ENCODE measurements at regions not wholly inside any gene's neighbourhood (a gene's known extent, or its start where the extent isn't known, plus 50 kb on each side); places are given as distances from the start of the nearest gene placed in this dataset.

- Histone ChIP-seq H3K4me3 (no peak overlapping the region), H3K27ac (no peak overlapping the region), H3K9ac (no peak overlapping the region), H3K4me2 (no peak overlapping the region), H3K27me3 (no peaks in the 10 kb centered on the region), H3K36me3 (no peaks in the 10 kb centered on the region), H3K4me1 (peaks cover 38% of the 10 kb centered on the region), H3K9me3 (0 out of 2 replicates have a peak, but pooled peaks cover 3% of the 10 kb centered on the region), H4K20me1 (no peaks in the 10 kb centered on the region)
- no peak for TF ChIP-seq Cebpa-rat (IDR thresholded peaks at IDR 0.05)
These were observed 770.0 kb downstream of the FLRT2 start for GRCh38 chr14:86299994-86300393.

GRCh38 chr14:86296173-86296572 is 766.2 kb downstream of the FLRT2 start:
- Histone ChIP-seq H3K4me2 (peak overlapping the region; percentile 67), H3K9me3 (0 out of 2 replicates have a peak, but pooled peaks cover 5% of the 10 kb centered on the region), H3K9ac (no peak overlapping the region), H4K20me1 (no peaks in the 10 kb centered on the region), H3K4me1 (peaks cover 38% of the 10 kb centered on the region), H3K27ac (no peak overlapping the region), H3K27me3 (no peaks in the 10 kb centered on the region), H3K4me3 (no peak overlapping the region), H3K36me3 (no peaks in the 10 kb centered on the region)
- no peak for TF ChIP-seq Cebpa-rat (IDR thresholded peaks at IDR 0.05)

DNA sequence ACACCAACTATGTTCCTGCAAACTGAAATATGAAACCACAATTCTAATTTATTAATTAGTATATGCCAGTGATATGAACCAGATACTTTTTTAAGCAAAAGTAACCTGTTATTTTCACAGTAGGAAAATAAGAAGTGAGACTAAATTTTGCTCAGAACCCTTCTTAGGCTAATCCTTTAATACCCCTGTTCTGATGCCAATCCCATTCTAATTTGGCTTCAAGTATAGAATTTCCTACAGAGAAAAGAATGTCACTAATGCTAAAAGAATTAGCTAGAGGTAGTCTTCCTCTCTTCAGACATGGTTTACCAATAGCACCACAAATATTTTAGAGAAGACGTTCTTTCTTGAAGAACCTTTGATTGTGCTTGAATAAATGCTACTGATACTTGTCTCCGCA is 758.4 kb downstream of the FLRT2 start:
- Histone ChIP-seq H3K4me3 (no peak overlapping the region), H3K9me3 (no peaks in the 10 kb centered on the region), H3K9ac (no peak overlapping the region), H3K36me3 (no peaks in the 10 kb centered on the region), H3K27ac (no peak overlapping the region), H4K20me1 (no peaks in the 10 kb centered on the region), H3K4me1 (no peaks in the 10 kb centered on the region), H3K4me2 (no peak overlapping the region), H3K27me3 (no peaks in the 10 kb centered on the region)
- no peak for TF ChIP-seq Cebpa-rat (IDR thresholded peaks at IDR 0.05)

GRCh38 chr14:86279405-86279804 is 749.5 kb downstream of the FLRT2 start:
- H3K4me3 ChIP-seq = no peak overlapping the region
- TF ChIP-seq Cebpa-rat (IDR thresholded peaks at IDR 0.05) = no peak
- H3K4me1 ChIP-seq = no peaks in the 10 kb centered on the region
- no peak overlapping the region for H3K9ac ChIP-seq
- no peaks in the 10 kb centered on the region for H4K20me1 ChIP-seq
- H3K27ac ChIP-seq = no peak overlapping the region
- no peaks in the 10 kb centered on the region for H3K27me3 ChIP-seq
- no peak overlapping the region for H3K4me2 ChIP-seq
- H3K9me3 ChIP-seq = peaks cover 11% of the 10 kb centered on the region; the same call in 1 of the 2 replicates
- no peaks in the 10 kb centered on the region for H3K36me3 ChIP-seq

GRCh38 chr14:86257973-86258372 is 728.0 kb downstream of the FLRT2 start:
- no peaks in the 10 kb centered on the region for H3K9me3 ChIP-seq
- H3K4me2 ChIP-seq = no peak overlapping the region
- H3K4me1 ChIP-seq = no peaks in the 10 kb centered on the region
- H3K36me3 ChIP-seq = no peaks in the 10 kb centered on the region
- no peak overlapping the region for H3K4me3 ChIP-seq
- no peaks in the 10 kb centered on the region for H4K20me1 ChIP-seq
- TF ChIP-seq Cebpa-rat (IDR thresholded peaks at IDR 0.05) = no peak
- H3K27ac ChIP-seq = no peak overlapping the region
- no peaks in the 10 kb centered on the region for H3K27me3 ChIP-seq
- H3K9ac ChIP-seq = no peak overlapping the region

- TF ChIP-seq Cebpa-rat (IDR thresholded peaks at IDR 0.05) = no peak
- no peaks in the 10 kb centered on the region for H3K9me3 ChIP-seq
- H3K36me3 ChIP-seq = no peaks in the 10 kb centered on the region
- H3K27me3 ChIP-seq = no peaks in the 10 kb centered on the region
- no peaks in the 10 kb centered on the region for H4K20me1 ChIP-seq
- H3K4me2 ChIP-seq = no peak overlapping the region
- H3K27ac ChIP-seq = no peak overlapping the region
- H3K4me3 ChIP-seq = no peak overlapping the region
- no peak overlapping the region for H3K9ac ChIP-seq
- H3K4me1 ChIP-seq = peaks cover 7% of the 10 kb centered on the region; the same call in 1 of the 2 replicates
These were observed 713.2 kb downstream of the FLRT2 start for GRCh38 chr14:86243158-86243557.

GRCh38 chr14:86237733-86238132 is 707.8 kb downstream of the FLRT2 start:
- H3K9ac ChIP-seq = no peak overlapping the region
- no peaks in the 10 kb centered on the region for H4K20me1 ChIP-seq
- H3K4me2 ChIP-seq = 0 out of 2 replicates have a peak overlapping the region, but pooled peaks have one; percentile 20
- no peak for TF ChIP-seq Cebpa-rat (IDR thresholded peaks at IDR 0.05)
- H3K36me3 ChIP-seq = no peaks in the 10 kb centered on the region
- no peak overlapping the region for H3K4me3 ChIP-seq
- H3K27ac ChIP-seq = no peak overlapping the region
- peaks cover 9% of the 10 kb centered on the region for H3K4me1 ChIP-seq
- no peaks in the 10 kb centered on the region for H3K27me3 ChIP-seq
- H3K9me3 ChIP-seq = no peaks in the 10 kb centered on the region; the same call in 1 of the 2 replicates

DNA sequence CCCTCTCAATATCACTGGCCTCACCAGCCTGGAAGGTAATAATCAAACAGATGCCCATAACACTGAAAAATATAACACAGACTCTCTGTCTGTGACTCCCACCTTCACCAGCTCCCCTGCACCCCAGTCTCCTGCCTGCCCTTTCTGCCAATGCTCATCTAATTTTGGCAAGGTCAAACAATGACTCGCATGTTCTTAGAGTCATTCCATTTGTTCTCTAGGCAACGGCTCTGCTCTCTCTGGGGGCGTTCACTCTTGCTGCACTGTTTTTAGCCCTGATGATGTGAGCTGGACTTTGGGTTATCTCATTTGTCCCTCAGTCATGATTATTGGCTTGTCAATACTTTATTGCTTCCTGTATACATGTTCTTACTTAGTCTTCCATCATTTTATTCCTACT is 691.8 kb downstream of the FLRT2 start:
- H4K20me1 ChIP-seq = no peaks in the 10 kb centered on the region
- H3K36me3 ChIP-seq = no peaks in the 10 kb centered on the region
- no peak overlapping the region for H3K27ac ChIP-seq
- no peaks in the 10 kb centered on the region; the same call in 1 of the 2 replicates for H3K4me1 ChIP-seq
- no peak overlapping the region for H3K4me2 ChIP-seq
- no peaks in the 10 kb centered on the region for H3K9me3 ChIP-seq
- no peak overlapping the region for H3K4me3 ChIP-seq
- no peak for TF ChIP-seq Cebpa-rat (IDR thresholded peaks at IDR 0.05)
- no peak overlapping the region for H3K9ac ChIP-seq
- H3K27me3 ChIP-seq = no peaks in the 10 kb centered on the region

DNA sequence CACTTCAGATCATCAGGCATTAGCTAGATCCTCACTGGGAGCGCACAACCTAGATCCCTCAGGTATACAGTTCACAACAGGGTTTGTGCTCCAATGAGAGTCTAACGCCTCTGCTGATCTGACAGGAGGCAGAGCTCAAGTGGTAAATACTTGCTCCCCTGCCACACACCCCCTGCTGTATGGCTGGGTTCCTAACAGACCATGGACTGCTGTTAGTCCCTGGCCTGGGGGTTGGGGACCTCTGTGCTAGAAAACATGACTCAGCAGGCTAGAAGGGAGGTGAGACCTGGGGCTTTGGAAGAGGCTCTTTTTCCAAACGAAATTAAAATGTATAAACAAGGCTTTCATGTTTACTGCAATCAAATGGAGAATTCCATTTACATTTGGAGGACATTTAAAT is 691.1 kb downstream of the FLRT2 start:
- no peak overlapping the region for H3K9ac ChIP-seq
- H3K27ac ChIP-seq = no peak overlapping the region
- H3K4me1 ChIP-seq = no peaks in the 10 kb centered on the region; the same call in 1 of the 2 replicates
- no peak for TF ChIP-seq Cebpa-rat (IDR thresholded peaks at IDR 0.05)
- H3K36me3 ChIP-seq = no peaks in the 10 kb centered on the region
- H3K4me3 ChIP-seq = no peak overlapping the region
- H3K4me2 ChIP-seq = no peak overlapping the region
- no peaks in the 10 kb centered on the region for H4K20me1 ChIP-seq
- H3K27me3 ChIP-seq = no peaks in the 10 kb centered on the region
- H3K9me3 ChIP-seq = no peaks in the 10 kb centered on the region

DNA sequence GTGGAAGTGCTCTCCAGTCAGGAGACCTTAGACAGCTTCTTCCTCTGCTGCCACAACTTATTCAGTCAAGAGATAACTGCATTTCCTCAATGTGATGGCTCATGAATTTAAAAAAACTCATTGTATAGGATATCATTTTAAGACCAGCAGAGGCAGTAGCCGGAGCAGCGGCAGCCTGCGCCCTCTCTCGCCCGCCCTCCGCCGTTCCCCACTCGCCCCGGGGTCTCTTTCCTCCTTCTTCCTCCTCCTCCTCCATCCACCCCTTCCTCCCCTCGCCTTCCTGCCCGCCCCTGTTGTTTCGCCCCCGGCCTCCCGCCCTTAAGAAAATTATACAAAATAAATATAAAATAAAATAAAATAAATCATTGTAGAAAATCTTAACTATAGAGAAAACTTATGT is 687.6 kb downstream of the FLRT2 start:
- no peak overlapping the region for H3K27ac ChIP-seq

GRCh38 chr14:86203843-86204242 is 673.9 kb downstream of the FLRT2 start:
- Histone ChIP-seq H3K4me2 (peak overlapping the region; percentile 55), H3K4me1 (peaks cover 15% of the 10 kb centered on the region), H4K20me1 (no peaks in the 10 kb centered on the region), H3K9ac (no peak overlapping the region), H3K36me3 (no peaks in the 10 kb centered on the region), H3K9me3 (no peaks in the 10 kb centered on the region), H3K27ac (no peak overlapping the region), H3K4me3 (no peak overlapping the region), H3K27me3 (no peaks in the 10 kb centered on the region)
- no peak for TF ChIP-seq Cebpa-rat (IDR thresholded peaks at IDR 0.05)

More for the DNA sequence above, 687.6 kb downstream of the FLRT2 start:
- Histone ChIP-seq H4K20me1 (no peaks in the 10 kb centered on the region), H3K9ac (no peak overlapping the region), H3K27me3 (no peaks in the 10 kb centered on the region), H3K4me1 (no peaks in the 10 kb centered on the region), H3K9me3 (no peaks in the 10 kb centered on the region), H3K4me3 (no peak overlapping the region), H3K36me3 (no peaks in the 10 kb centered on the region), H3K4me2 (no peak overlapping the region)
- no peak for TF ChIP-seq Cebpa-rat (IDR thresholded peaks at IDR 0.05)

Measured in BLaER1 (cell line).